RWPE2 (cell line): ENCODE measurements at regions not wholly inside any gene's neighbourhood (a gene's known extent, or its start where the extent isn't known, plus 50 kb on each side); places are given as distances from the start of the nearest gene placed in this dataset.

Experiments
- ATAC-seq: fragments of 200-7000 bp; cut with Tn5 transposase; 3 replicates; pipeline ENCODE4 v1.9.1; 2021; ENCODE audit warnings: low read depth
- DNase-seq: peaks from one replicate; pipeline ENCODE4 v3.0.0-alpha.2; 2020; ENCODE audit warnings: low spot score
- H3K27ac ChIP-seq: fragments of 450-650 bp; 2 replicates; pipeline ENCODE4 v1.5.1; 2017; ENCODE audit warnings: mild to moderate bottlenecking; ENCODE audit not compliant: poor library complexity, severe bottlenecking
- H3K27me3 ChIP-seq: fragments of 250-450 bp; sonication (Bioruptor Pico); 2 replicates; pipeline ENCODE4 v1.5.1; 2021; ENCODE audit warnings: mild to moderate bottlenecking, moderate library complexity; ENCODE audit not compliant: insufficient read depth, poor library complexity, severe bottlenecking
- H3K36me3 ChIP-seq: fragments of 250-450 bp; sonication (Bioruptor Pico); 2 replicates; pipeline ENCODE4 v1.5.1; 2020; ENCODE audit warnings: low read depth, mild to moderate bottlenecking, moderate library complexity
- H3K4me1 ChIP-seq: fragments of 250-450 bp; sonication (Bioruptor Pico); 2 replicates; pipeline ENCODE4 v1.5.1; 2021; ENCODE audit warnings: mild to moderate bottlenecking, moderate library complexity; ENCODE audit not compliant: insufficient read depth, poor library complexity, severe bottlenecking
- H3K4me3 ChIP-seq: fragments of 250-450 bp; sonication (Bioruptor Pico); 2 replicates; pipeline ENCODE4 v1.5.1; 2021; ENCODE audit warnings: mild to moderate bottlenecking, moderate library complexity; ENCODE audit not compliant: severe bottlenecking
- H3K9me3 ChIP-seq: fragments of 250-450 bp; sonication (Bioruptor Pico); 2 replicates; pipeline ENCODE4 v1.5.1; 2021; ENCODE audit warnings: mild to moderate bottlenecking, moderate library complexity; ENCODE audit not compliant: severe bottlenecking
- TF ChIP-seq, protein P1 (sequence below): fragments of 450-650 bp; IDR thresholded peaks from one replicate; pipeline ENCODE4 v1.5.1; 2017; ENCODE audit warnings: mild to moderate bottlenecking, moderate library complexity; ENCODE audit not compliant: poor library complexity, severe bottlenecking

DNA sequence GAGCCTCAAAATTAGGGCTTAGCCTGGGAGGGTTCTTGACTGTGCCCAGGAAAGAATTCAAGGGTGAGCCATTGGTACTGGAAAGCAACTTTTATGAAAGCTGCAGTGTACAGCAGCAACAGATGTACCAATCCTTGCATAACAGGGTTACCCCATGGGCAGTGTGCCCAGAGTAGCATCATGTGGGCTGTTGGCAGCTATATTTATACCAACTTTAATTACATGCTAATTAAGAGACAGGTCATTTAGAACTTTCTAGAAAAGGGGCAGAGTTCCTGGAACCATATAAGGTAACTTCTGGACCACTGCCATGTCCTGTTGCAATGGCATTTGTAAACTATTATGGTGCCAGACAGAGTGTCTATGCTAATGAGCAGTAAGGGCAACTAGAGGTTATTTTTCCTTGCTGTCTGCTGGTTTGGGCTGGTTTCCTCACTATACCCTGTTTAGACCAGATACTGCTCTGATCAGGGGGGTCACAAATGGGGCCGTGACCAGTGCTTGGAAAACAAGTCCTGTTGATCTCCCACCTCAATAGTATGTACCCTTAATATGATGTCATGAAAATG lies 1120.5 kb upstream of the RAG2 start:
- no peak overlapping the region for H3K27ac ChIP-seq
- no peaks in the 10 kb centered on the region for H3K36me3 ChIP-seq
- H3K4me1 ChIP-seq, result peaks cover 11% of the 10 kb centered on the region
- no peak overlapping the region for H3K4me3 ChIP-seq
- ATAC-seq (no peak), DNase-seq (no peak)
- H3K9me3 ChIP-seq, result no peaks in the 10 kb centered on the region
- no peaks in the 10 kb centered on the region for H3K27me3 ChIP-seq
- TF ChIP-seq, protein P1, sequence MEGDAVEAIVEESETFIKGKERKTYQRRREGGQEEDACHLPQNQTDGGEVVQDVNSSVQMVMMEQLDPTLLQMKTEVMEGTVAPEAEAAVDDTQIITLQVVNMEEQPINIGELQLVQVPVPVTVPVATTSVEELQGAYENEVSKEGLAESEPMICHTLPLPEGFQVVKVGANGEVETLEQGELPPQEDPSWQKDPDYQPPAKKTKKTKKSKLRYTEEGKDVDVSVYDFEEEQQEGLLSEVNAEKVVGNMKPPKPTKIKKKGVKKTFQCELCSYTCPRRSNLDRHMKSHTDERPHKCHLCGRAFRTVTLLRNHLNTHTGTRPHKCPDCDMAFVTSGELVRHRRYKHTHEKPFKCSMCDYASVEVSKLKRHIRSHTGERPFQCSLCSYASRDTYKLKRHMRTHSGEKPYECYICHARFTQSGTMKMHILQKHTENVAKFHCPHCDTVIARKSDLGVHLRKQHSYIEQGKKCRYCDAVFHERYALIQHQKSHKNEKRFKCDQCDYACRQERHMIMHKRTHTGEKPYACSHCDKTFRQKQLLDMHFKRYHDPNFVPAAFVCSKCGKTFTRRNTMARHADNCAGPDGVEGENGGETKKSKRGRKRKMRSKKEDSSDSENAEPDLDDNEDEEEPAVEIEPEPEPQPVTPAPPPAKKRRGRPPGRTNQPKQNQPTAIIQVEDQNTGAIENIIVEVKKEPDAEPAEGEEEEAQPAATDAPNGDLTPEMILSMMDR, result no peak

DNA sequence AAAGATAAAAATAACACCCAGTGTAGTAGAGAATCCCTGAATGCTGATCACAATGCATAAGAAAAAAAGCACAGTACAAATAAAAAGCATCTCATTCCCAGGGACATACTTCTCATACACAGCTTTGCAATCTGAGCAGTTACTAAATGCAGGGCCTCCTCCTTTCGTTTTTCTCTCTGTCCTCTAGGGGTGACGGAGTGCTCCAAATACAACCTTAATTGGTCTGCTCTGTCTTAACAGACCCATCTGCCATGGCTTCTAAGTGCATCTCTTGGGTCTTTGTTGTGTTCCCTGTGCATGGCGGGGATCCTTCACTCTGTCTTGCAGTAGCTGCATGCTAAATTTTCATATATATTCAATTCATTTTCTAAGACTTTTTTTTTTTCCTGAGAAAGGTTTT lies 1114.2 kb upstream of the RAG2 start:
- no peak; the same call in 2 of the 3 replicates for ATAC-seq
- Histone ChIP-seq H3K27me3 (no peaks in the 10 kb centered on the region), H3K27ac (no peak overlapping the region), H3K4me3 (no peak overlapping the region), H3K4me1 (no peaks in the 10 kb centered on the region), H3K9me3 (no peaks in the 10 kb centered on the region), H3K36me3 (no peaks in the 10 kb centered on the region)
- TF ChIP-seq, protein P1, result peak; percentile 30
- DNase-seq, result no peak

DNA sequence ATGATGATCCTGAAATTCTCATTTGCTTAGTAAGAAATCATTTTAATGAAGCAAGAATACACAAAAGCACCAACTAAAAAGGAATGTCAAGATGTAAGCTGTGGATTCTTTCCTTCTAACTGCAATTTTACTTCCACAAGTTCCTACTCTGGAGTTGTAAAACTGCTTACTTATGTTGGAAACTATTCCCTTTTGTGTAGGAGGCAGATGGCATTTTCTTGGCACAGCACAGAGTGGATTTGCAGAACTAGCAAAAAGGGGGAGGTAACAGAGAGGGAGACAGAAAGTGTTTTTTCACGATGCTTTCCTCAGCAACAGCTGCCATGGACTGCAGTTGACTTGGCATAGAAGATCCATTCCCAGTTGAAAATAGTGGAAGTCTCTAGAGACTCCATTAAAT lies 1112.0 kb upstream of the RAG2 start:
- no peaks in the 10 kb centered on the region for H3K9me3 ChIP-seq
- no peaks in the 10 kb centered on the region for H3K27me3 ChIP-seq
- H3K4me3 ChIP-seq, result no peak overlapping the region
- ATAC-seq, result no peak
- no peak for DNase-seq
- no peaks in the 10 kb centered on the region for H3K36me3 ChIP-seq
- no peak overlapping the region for H3K27ac ChIP-seq
- no peaks in the 10 kb centered on the region for H3K4me1 ChIP-seq
- TF ChIP-seq, protein P1, result no peak

DNA sequence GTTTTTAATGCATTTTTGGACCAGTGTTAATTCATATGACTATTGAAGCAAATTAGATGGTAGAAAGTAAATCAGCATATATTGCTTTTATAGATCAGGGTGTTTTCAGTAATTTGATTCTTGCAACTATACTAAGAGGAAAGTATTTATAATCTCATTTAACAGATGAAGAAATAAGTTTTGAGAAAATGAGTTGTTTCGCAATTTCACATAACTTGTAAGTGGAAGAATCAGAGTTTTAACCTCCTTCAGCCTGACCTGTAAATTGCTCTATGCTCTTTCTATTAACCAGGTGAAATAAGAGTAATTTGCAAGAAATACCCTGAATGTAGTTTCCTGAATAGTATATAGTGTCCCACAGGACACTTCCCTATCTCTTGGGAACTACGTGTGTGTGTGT lies 1106.8 kb upstream of the RAG2 start:
- H3K4me3 ChIP-seq, result no peak overlapping the region
- TF ChIP-seq, protein P1, result no peak
- no peaks in the 10 kb centered on the region for H3K27me3 ChIP-seq
- no peaks in the 10 kb centered on the region for H3K9me3 ChIP-seq
- ATAC-seq (no peak), DNase-seq (no peak)
- H3K4me1 ChIP-seq, result no peaks in the 10 kb centered on the region
- no peaks in the 10 kb centered on the region for H3K36me3 ChIP-seq
- no peak overlapping the region for H3K27ac ChIP-seq

DNA sequence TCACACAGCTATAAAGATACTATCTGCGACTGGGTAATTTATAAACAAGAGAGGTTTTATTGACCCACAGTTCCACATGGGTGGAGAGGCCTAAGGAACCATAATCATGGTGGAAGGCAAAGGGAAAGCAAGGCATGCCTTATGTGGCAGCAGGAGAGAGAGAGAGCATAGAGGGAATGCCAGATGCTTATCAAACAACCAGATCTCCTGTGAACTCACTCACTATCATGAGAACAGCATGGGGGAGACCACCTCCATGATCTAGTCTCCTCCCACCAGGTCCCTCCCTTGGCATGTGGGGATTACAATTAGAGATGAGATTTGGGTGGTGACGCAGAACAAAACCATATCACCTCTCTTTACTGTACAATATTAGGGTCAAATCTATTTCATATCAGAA lies 1101.6 kb upstream of the RAG2 start:
- no peaks in the 10 kb centered on the region for H3K9me3 ChIP-seq
- no peak overlapping the region for H3K27ac ChIP-seq
- TF ChIP-seq, protein P1, result no peak

More for the DNA sequence above, 1101.6 kb upstream of the RAG2 start:
- H3K27me3 ChIP-seq, result no peaks in the 10 kb centered on the region
- no peak overlapping the region for H3K4me3 ChIP-seq
- H3K4me1 ChIP-seq, result no peaks in the 10 kb centered on the region
- DNase-seq, result no peak
- no peaks in the 10 kb centered on the region for H3K36me3 ChIP-seq
- ATAC-seq, result no peak
